CD1c-positive myeloid dendritic cell (primary cell): ENCODE measurements at regions not wholly inside any gene's neighbourhood (a gene's known extent, or its start where the extent isn't known, plus 50 kb on each side); places are given as distances from the start of the nearest gene placed in this dataset.

Experiments used
- DNase-seq: peaks from one replicate; pipeline ENCODE4 v3.0.0-alpha.2; 2016; ENCODE audit errors: extremely low spot score

GRCh38 chr20:24870057-24870456 is 79.0 kb upstream of the CST7 start:
- no peak for DNase-seq

- DNase-seq = no peak
These were observed 78.2 kb upstream of the CST7 start for GRCh38 chr20:24870881-24871280.

- no peak for DNase-seq
These were observed 77.4 kb upstream of the CST7 start for GRCh38 chr20:24871480-24872213.

GRCh38 chr20:24872291-24873024 is 76.6 kb upstream of the CST7 start:
- no peak for DNase-seq

GRCh38 chr20:24873025-24873620 is 75.9 kb upstream of the CST7 start:
- no peak for DNase-seq

- DNase-seq = no peak
These were observed 74.0 kb upstream of the CST7 start for GRCh38 chr20:24875078-24875477.

GRCh38 chr20:24877652-24878051 is 71.4 kb upstream of the CST7 start:
- DNase-seq = no peak

- DNase-seq = no peak
These were observed 70.4 kb upstream of the CST7 start for GRCh38 chr20:24878657-24879056.

GRCh38 chr20:24879875-24880274 is 69.2 kb upstream of the CST7 start:
- DNase-seq = no peak

GRCh38 chr20:24880356-24880755 is 68.7 kb upstream of the CST7 start:
- DNase-seq = no peak

GRCh38 chr20:24890286-24890685 is 58.8 kb upstream of the CST7 start:
- no peak for DNase-seq

- no peak for DNase-seq
These were observed 57.3 kb upstream of the CST7 start for GRCh38 chr20:24891546-24892393.

- no peak for DNase-seq
These were observed 56.5 kb upstream of the CST7 start for GRCh38 chr20:24892522-24892921.

- no peak for DNase-seq
These were observed 56.1 kb upstream of the CST7 start for GRCh38 chr20:24892931-24893330.

GRCh38 chr20:24894488-24894887 is 54.6 kb upstream of the CST7 start:
- no peak for DNase-seq

- DNase-seq = no peak
These were observed 54.1 kb upstream of the CST7 start for GRCh38 chr20:24894967-24895366.

- peak; percentile 28 for DNase-seq
These were observed 53.6 kb upstream of the CST7 start for GRCh38 chr20:24895431-24895830.

GRCh38 chr20:24895898-24896658 is 53.0 kb upstream of the CST7 start:
- DNase-seq = no peak

GRCh38 chr20:24896984-24897383 is 52.1 kb upstream of the CST7 start:
- no peak for DNase-seq

- DNase-seq = no peak
These were observed 51.1 kb upstream of the CST7 start for GRCh38 chr20:24897974-24898373.

- DNase-seq = no peak
These were observed 49.9 kb upstream of the CST7 start for GRCh38 chr20:24899153-24899552.
